HCT116 (cell line): ENCODE measurements at regions not wholly inside any gene's neighbourhood (a gene's known extent, or its start where the extent isn't known, plus 50 kb on each side); places are given as distances from the start of the nearest gene placed in this dataset.

Source experiments
- ATAC-seq: fragments of 200-7000 bp; cut with Tn5 transposase; 2 replicates; pipeline ENCODE4 v1.9.1; 2020; ENCODE audit warnings: mild to moderate bottlenecking, moderate library complexity
- BruUV-seq: library from RNA; stranded (reverse); fragments of 400-500 nt; replicated peaks from 2 replicates; lab custom pipeline; 2021; lab: Mats Ljungman, UMichigan
- CTCF ChIA-PET: fragments of 300-600 bp; sonication (Branson Sonifier 250); formaldehyde crosslinking; loops from one replicate; lab custom pipeline; 2021; ENCODE audit warnings: antibody characterized with exemption; lab: Charles Lee
- POLR2A ChIA-PET: fragments of 300-600, 350-600 bp; sonication (Branson Sonifier 250); formaldehyde crosslinking; loops from one replicate; lab custom pipeline; 2021; ENCODE audit warnings: antibody characterized with exemption; lab: Charles Lee
- RAD21 ChIA-PET, 2 experiments: fragments of 300-600 bp; sonication (Branson Sonifier 250); formaldehyde crosslinking; loops; one replicate each; lab custom pipeline; 2023; ENCODE audit warnings: low total read pairs in 2 of 2; ENCODE audit not compliant: uncharacterized antibody in 2 of 2, unreplicated experiment in 2 of 2, low non-redundant PET in 1 of 2; lab: Charles Lee
- DNase-seq: peaks from one replicate; pipeline ENCODE4 v3.0.0-alpha.2; 2010; ENCODE audit warnings: low read depth, low spot score
- H2AFZ ChIP-seq: fragments of 200-600 bp; shearing (Covaris generic), sonication (generic); 2 replicates; pipeline ENCODE4 v1.6.1; 2017; ENCODE audit warnings: low read depth, mixed run types, mixed read lengths, antibody characterized with exemption, low read length; ENCODE audit not compliant: poor library complexity, severe bottlenecking
- H3K27ac ChIP-seq: 2 replicates; pipeline ENCODE4 v1.5.1; 2012; ENCODE audit warnings: low read depth, low read length
- H3K27me3 ChIP-seq: fragments of 200-600 bp; sonication (generic); 2 replicates; pipeline ENCODE4 v1.6.1; 2016; ENCODE audit warnings: mixed run types, low read length, mixed read lengths; ENCODE audit not compliant: insufficient read depth
- H3K36me3 ChIP-seq, 2 experiments: fragments of 200-500 bp in 1 of 2; fragments of 200-600 bp in 1 of 2; sonication (Bioruptor generic) in 1 of 2; sonication (generic) in 1 of 2; 2 replicates each; pipeline versions ENCODE4 v1.5.1 to v1.6.1; 2014 to 2016; ENCODE audit warnings: low read length in 2 of 2, inconsistent platforms in 1 of 2, mixed read lengths in 1 of 2, mixed run types in 1 of 2; ENCODE audit not compliant: insufficient read depth in 2 of 2, control insufficient read depth in 1 of 2
- H3K4me1 ChIP-seq, 2 experiments: fragments of 200-600 bp in 1 of 2; sonication (generic) in 1 of 2; 2 replicates each; pipeline versions ENCODE4 v1.5.1 to v1.6.1; 2012 to 2017; ENCODE audit warnings: low read length in 2 of 2, inconsistent platforms in 1 of 2, mild to moderate bottlenecking in 1 of 2, mixed read lengths in 1 of 2, mixed run types in 1 of 2, moderate library complexity in 1 of 2; ENCODE audit not compliant: insufficient read depth in 2 of 2, control insufficient read depth in 1 of 2
- H3K4me2 ChIP-seq: fragments of 200-600 bp; sonication (generic); 2 replicates; pipeline ENCODE4 v1.6.1; 2017; ENCODE audit warnings: mixed run types, low read length, mixed read lengths
- H3K4me3 ChIP-seq, 2 experiments: fragments of 200-600 bp in 1 of 2; sonication (generic) in 1 of 2; replicated peaks in 1 of 2; 2 replicates each; pipeline ENCODE4 v1.5.1; 2011 to 2016; ENCODE audit warnings: low read length in 2 of 2, control low read depth in 1 of 2, low read depth in 1 of 2, mild to moderate bottlenecking in 1 of 2, mixed read lengths in 1 of 2, mixed run types in 1 of 2
- H3K79me2 ChIP-seq: fragments of 200-600 bp; sonication (generic); 2 replicates; pipeline ENCODE4 v1.6.1; 2017; ENCODE audit warnings: mild to moderate bottlenecking, mixed run types, low read length, moderate library complexity, mixed read lengths; ENCODE audit not compliant: insufficient read depth
- H3K9ac ChIP-seq: fragments of 200-600 bp; sonication (generic); 2 replicates; pipeline ENCODE4 v1.6.1; 2016; ENCODE audit warnings: low read length, mixed read lengths
- H3K9me2 ChIP-seq: fragments of 200-600 bp; sonication (generic), shearing (Covaris generic); 2 replicates; pipeline ENCODE4 v1.6.1; 2017; ENCODE audit warnings: mixed run types, mild to moderate bottlenecking, moderate library complexity; ENCODE audit not compliant: insufficient read depth
- H3K9me3 ChIP-seq, 2 experiments: fragments of 200-500 bp in 1 of 2; fragments of 200-600 bp in 1 of 2; sonication (Bioruptor generic) in 1 of 2; sonication (generic) in 1 of 2; 2 replicates each; pipeline ENCODE4 v1.6.1; 2014 to 2017; ENCODE audit warnings: low read length in 2 of 2, mixed read lengths in 2 of 2, inconsistent platforms in 1 of 2, low read depth in 1 of 2, mild to moderate bottlenecking in 1 of 2, mixed run types in 1 of 2, moderate library complexity in 1 of 2; ENCODE audit not compliant: control insufficient read depth in 1 of 2, insufficient read depth in 1 of 2
- H4K20me1 ChIP-seq: fragments of 200-600 bp; sonication (generic), shearing (Covaris generic); 2 replicates; pipeline ENCODE4 v1.6.1; 2017; ENCODE audit warnings: mixed run types, mild to moderate bottlenecking, moderate library complexity; ENCODE audit not compliant: insufficient read depth
- CBX3 ChIP-seq: IDR thresholded peaks from 2 replicates; pipeline ENCODE4 v1.6.1; 2012; ENCODE audit warnings: low read depth
- CEBPB ChIP-seq: IDR thresholded peaks from 2 replicates; pipeline ENCODE4 v1.6.1; 2012; ENCODE audit warnings: low read depth
- EGR1 ChIP-seq: IDR thresholded peaks from 2 replicates; pipeline ENCODE4 v1.6.1; 2012; ENCODE audit warnings: low read depth
- EZH2 ChIP-seq: fragments of 200-600 bp; sonication (generic); IDR thresholded peaks from 2 replicates; pipeline ENCODE4 v1.6.1; 2017; ENCODE audit warnings: antibody characterized with exemption, mixed run types
- EZH2phosphoT487 ChIP-seq: fragments of 200-600 bp; IDR thresholded peaks from 2 replicates; pipeline ENCODE4 v1.6.1; 2018; ENCODE audit warnings: antibody characterized with exemption, borderline replicate concordance
- FOSL1 ChIP-seq: IDR thresholded peaks from 2 replicates; pipeline ENCODE4 v1.6.1; 2012; ENCODE audit warnings: low read depth
- JUND ChIP-seq: IDR thresholded peaks from 2 replicates; pipeline ENCODE4 v1.6.1; 2012
- POLR2A ChIP-seq: IDR thresholded peaks from 2 replicates; pipeline ENCODE4 v1.7.0; 2011; ENCODE audit warnings: borderline replicate concordance; ENCODE audit not compliant: insufficient read depth, insufficient read length; ENCODE audit errors: extremely low read depth
- SIN3A ChIP-seq: IDR thresholded peaks from 2 replicates; pipeline ENCODE4 v1.6.1; 2012; ENCODE audit warnings: low read depth
- SP1 ChIP-seq: IDR thresholded peaks from 2 replicates; pipeline ENCODE4 v1.6.1; 2012; ENCODE audit warnings: low read depth
- SRF ChIP-seq: IDR thresholded peaks from 2 replicates; pipeline ENCODE4 v1.6.1; 2012; ENCODE audit warnings: low read depth
- ZFX ChIP-seq: fragments of 450-650 bp; IDR thresholded peaks from 2 replicates; pipeline ENCODE4 v1.6.1; 2017
- ZNF274 ChIP-seq: fragments of 200-500 bp; sonication (Bioruptor generic); IDR thresholded peaks from 2 replicates; pipeline ENCODE4 v1.6.1; 2014; ENCODE audit warnings: mild to moderate bottlenecking, low read depth, low read length, inconsistent platforms
- intact Hi-C: fragments of 100-400 bp; cut with micrococcal nuclease; formaldehyde crosslinking; loops from 2 replicates; pipeline ENCODE4 v1.10.0; 2022
- TF ChIP-seq, protein P1 (sequence below): IDR thresholded peaks from 2 replicates; pipeline ENCODE4 v1.6.1; 2012; ENCODE audit warnings: low read depth
- TF ChIP-seq, protein P2 (sequence below): IDR thresholded peaks from 2 replicates; pipeline ENCODE4 v1.6.1; 2012

- H3K4me3 ChIP-seq: no peak overlapping the region
- BruUV-seq: no TSS peak
- ChIA-PET CTCF (no interaction called here), RAD21 (no interaction called here), POLR2A (no interaction called here)
- no peaks in the 10 kb centered on the region for H4K20me1 ChIP-seq
- intact Hi-C loops: no loop called here
- no peaks in the 10 kb centered on the region for H3K9me2 ChIP-seq
- no peak overlapping the region for H3K9ac ChIP-seq
- H2AFZ ChIP-seq: peak overlapping the region; percentile 91
- no peaks in the 10 kb centered on the region for H3K4me1 ChIP-seq
- DNase-seq: no peak
- no peak overlapping the region for H3K4me2 ChIP-seq
- ATAC-seq: no peak
- no peaks in the 10 kb centered on the region for H3K36me3 ChIP-seq
- H3K79me2 ChIP-seq: no peaks in the 10 kb centered on the region
- no peaks in the 10 kb centered on the region for H3K27me3 ChIP-seq
- H3K9me3 ChIP-seq: no peaks in the 10 kb centered on the region
- H3K27ac ChIP-seq: no peak overlapping the region
- TF ChIP-seq JUND: no peak
- TF ChIP-seq, protein P1, sequence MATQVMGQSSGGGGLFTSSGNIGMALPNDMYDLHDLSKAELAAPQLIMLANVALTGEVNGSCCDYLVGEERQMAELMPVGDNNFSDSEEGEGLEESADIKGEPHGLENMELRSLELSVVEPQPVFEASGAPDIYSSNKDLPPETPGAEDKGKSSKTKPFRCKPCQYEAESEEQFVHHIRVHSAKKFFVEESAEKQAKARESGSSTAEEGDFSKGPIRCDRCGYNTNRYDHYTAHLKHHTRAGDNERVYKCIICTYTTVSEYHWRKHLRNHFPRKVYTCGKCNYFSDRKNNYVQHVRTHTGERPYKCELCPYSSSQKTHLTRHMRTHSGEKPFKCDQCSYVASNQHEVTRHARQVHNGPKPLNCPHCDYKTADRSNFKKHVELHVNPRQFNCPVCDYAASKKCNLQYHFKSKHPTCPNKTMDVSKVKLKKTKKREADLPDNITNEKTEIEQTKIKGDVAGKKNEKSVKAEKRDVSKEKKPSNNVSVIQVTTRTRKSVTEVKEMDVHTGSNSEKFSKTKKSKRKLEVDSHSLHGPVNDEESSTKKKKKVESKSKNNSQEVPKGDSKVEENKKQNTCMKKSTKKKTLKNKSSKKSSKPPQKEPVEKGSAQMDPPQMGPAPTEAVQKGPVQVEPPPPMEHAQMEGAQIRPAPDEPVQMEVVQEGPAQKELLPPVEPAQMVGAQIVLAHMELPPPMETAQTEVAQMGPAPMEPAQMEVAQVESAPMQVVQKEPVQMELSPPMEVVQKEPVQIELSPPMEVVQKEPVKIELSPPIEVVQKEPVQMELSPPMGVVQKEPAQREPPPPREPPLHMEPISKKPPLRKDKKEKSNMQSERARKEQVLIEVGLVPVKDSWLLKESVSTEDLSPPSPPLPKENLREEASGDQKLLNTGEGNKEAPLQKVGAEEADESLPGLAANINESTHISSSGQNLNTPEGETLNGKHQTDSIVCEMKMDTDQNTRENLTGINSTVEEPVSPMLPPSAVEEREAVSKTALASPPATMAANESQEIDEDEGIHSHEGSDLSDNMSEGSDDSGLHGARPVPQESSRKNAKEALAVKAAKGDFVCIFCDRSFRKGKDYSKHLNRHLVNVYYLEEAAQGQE: no peak
- TF ChIP-seq SP1: no peak
- no peak for TF ChIP-seq EGR1
Observed at GRCh38 chr2:155309483-155309882, 611.0 kb downstream of the KCNJ3 start.

DNA sequence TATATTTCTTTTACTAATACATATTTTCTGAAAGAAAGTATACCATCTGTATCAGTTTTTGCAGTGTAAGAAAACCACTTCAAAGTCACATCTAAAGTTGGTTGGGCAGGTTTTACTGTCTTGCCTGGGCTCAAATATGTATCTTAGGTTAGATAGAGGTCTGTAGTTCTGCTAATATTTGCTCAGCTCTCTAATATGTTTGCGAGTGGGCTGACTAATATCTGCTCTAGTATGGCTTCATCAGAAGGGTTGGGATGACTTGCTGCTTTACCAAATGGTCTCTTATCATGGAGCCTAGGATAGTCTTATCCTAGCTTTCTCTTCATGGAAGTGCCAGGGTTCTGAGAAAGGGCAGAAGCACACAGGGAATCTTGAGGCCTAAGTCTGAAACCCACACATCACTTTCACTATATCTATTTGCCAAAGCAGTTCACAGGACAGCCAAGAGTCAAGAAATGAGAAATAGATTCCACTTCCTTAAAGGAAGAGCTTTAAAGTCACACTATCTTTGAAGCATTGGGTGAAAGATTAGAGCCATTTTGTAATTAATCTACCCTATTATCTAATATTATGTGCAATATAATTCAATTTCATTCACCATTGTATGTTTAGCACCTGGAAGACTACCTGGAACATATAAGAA, 610.0 kb downstream of the KCNJ3 start:
- H4K20me1 ChIP-seq: no peaks in the 10 kb centered on the region
- POLR2A ChIA-PET: no interaction called here
- DNase-seq (no peak), ATAC-seq (no peak)
- CTCF ChIA-PET: no interaction called here
- no peaks in the 10 kb centered on the region for H3K9me3 ChIP-seq
- intact Hi-C loops: no loop called here
- H3K36me3 ChIP-seq: no peaks in the 10 kb centered on the region
- H3K9ac ChIP-seq: no peak overlapping the region
- RAD21 ChIA-PET: no interaction called here
- H3K4me2 ChIP-seq: no peak overlapping the region
- H3K27ac ChIP-seq: no peak overlapping the region
- no peak overlapping the region for H3K4me3 ChIP-seq
- no peaks in the 10 kb centered on the region for H3K79me2 ChIP-seq
- no peaks in the 10 kb centered on the region for H3K4me1 ChIP-seq
- no TSS peak for BruUV-seq
- H3K9me2 ChIP-seq: no peaks in the 10 kb centered on the region
- no peaks in the 10 kb centered on the region for H3K27me3 ChIP-seq
- H2AFZ ChIP-seq: no peak overlapping the region
- TF ChIP-seq JUND: no peak
- no peak for TF ChIP-seq FOSL1
- no peak for TF ChIP-seq SP1
- TF ChIP-seq SRF: no peak
- TF ChIP-seq CEBPB: no peak
- no peak for TF ChIP-seq SIN3A
- no peak for TF ChIP-seq POLR2A
- no peak for TF ChIP-seq EZH2phosphoT487
- TF ChIP-seq, protein P1: no peak
- no peak for TF ChIP-seq ZNF274
- no peak for TF ChIP-seq EGR1
- TF ChIP-seq, protein P2, sequence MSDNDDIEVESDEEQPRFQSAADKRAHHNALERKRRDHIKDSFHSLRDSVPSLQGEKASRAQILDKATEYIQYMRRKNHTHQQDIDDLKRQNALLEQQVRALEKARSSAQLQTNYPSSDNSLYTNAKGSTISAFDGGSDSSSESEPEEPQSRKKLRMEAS: no peak
- TF ChIP-seq ZFX: no peak
- no peak for TF ChIP-seq EZH2
- no peak for TF ChIP-seq CBX3
